T1000 (cell line): ENCODE measurements at regions not wholly inside any gene's neighbourhood (a gene's known extent, or its start where the extent isn't known, plus 50 kb on each side); places are given as distances from the start of the nearest gene placed in this dataset.

ENCODE experiments used
- DNase-seq: peaks from one replicate; lab custom pipeline; 2025; ENCODE audit warnings: mixed read lengths; lab: John Stamatoyannopoulos, UW

- DNase-seq, result no peak
Observed at GRCh38 chr6:18784794-18785193, 397.6 kb downstream of the RNF144B start.

DNA sequence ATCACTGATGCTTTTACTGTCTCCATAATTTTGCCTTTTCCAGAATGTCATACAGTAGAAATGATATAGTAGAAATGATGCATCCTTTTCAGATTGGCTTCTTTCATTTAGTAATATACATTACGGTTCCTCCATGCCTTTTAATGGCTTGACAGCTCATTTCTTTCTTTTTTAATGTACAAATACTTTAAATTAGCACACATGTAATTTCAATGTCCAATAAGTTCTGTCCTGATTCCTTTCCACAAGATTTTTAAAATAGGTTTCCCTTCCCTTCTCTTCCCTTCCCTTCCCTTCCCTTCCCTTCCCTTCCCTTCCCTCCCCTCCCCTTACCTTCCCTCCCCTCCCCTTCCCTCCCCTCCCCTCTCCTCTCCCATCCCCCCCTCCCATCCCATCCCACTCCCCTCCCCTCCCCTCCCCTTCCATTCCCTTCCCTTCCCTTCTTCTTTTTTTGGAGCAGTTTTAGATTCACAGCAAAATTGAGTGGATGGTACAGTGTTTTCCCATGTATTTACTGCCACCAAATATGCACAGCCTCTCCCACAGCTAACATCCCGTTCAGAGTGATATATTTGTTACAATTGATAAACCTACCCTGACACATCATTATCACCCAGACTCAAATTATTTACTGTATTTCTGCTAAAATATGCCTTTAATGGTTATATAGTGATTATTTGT, 398.8 kb downstream of the RNF144B start:
- no peak for DNase-seq

- no peak for DNase-seq
Observed at GRCh38 chr6:18792866-18793265, 405.7 kb downstream of the RNF144B start.

GRCh38 chr6:18795726-18796125, 408.6 kb downstream of the RNF144B start:
- DNase-seq, result no peak

- DNase-seq, result no peak
Observed at GRCh38 chr6:18820725-18821124, 433.6 kb downstream of the RNF144B start.

- DNase-seq, result no peak
Observed at GRCh38 chr6:18823782-18824386, 436.7 kb downstream of the RNF144B start.

- no peak for DNase-seq
Observed at GRCh38 chr6:18829272-18829870, 442.2 kb downstream of the RNF144B start.

- DNase-seq, result no peak
Observed at GRCh38 chr6:18835976-18836375, 448.8 kb downstream of the RNF144B start.

GRCh38 chr6:18837013-18837412, 449.9 kb downstream of the RNF144B start:
- DNase-seq, result no peak

DNA sequence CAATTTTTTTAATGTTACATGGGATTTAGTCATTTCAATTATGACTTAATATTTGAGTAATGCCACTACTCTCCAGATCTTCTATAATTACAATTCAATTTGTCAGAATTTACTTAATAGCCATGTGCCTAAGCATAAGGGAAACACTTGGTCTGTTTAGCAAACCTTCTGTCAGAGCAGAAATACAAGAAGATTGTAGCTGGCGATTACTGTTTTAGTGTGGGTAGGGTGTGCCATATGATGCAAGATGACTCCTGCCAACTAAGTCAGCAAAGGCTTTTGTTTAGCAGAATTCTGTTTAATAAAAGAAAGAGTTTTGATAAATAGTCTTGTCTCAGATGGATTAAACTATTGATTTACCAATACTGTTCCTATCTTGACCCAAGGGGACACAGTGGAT, 455.4 kb downstream of the RNF144B start:
- DNase-seq, result no peak

DNA sequence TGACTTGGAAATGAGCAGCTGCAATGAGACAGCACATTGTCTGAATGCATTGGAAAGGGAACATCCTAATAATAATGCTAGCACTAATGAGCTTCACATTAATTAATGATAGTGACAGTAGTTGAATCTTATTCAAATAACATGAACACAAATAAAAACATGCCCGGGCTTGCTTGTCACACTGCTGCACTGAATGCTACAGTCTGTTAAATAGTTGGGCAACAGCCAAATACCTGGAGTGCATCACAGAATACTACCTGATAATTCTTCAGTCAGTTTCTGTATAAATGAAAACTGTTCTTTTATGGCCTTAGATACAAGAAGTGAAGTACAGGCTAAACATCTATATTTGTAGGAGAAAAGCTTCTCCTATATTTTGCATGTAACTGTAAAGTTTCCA, 458.7 kb downstream of the RNF144B start:
- no peak for DNase-seq

DNA sequence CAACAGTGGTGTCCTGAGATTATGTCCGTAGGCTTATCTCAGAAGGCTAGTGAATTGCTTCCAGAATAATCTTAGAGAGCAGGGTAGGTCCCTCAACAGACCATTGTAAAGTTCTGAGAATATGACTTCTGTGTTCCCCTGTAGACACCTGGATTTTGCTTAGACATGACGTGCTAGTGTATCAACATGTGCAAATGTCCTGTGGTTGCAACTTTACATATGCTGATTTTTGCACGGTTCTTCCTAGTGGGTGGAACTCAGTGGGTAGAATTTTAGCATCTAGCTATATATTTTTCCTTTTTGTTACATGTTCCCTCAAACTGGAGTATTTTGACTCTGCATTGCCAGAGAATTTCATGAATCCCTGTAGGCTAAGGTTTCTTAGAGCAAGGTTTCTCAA, 459.2 kb downstream of the RNF144B start:
- DNase-seq, result no peak

DNA sequence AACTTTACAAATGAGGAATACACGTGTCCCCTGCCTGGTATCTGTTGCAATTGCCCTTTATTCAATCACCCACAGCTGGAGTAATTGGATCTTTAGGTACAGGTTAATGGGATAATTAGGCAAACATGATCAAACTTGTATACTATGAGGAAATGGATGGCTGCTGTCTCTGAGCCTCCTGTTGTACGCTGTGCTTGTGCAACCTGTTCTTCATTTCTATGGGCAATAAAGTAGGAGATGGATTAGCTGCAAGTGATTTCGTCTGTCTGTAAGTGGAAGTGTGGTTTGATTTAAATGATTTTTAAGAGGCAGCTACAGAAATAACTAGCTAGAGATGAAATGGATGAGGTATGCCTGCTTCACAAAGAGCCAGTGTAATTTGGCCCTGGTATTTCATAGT, 474.1 kb downstream of the RNF144B start:
- no peak for DNase-seq

DNA sequence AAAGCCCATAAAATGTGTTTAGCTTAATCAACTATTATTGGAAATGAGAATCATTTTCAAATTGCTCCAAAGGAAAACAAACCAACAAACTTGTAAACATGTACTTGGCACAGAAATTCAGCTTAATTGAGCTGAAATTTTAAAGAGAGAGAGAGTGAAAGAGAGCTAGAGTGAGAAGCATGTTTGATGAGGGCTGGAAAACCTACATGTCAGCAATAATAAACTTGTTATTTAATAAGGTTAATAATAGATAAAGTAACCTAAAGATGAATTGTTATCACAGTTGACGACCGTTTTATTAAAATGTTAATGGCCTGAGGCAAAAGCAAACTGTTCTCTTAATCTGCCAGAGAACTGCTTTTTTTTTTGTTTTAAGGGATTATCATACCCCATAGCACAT, 496.1 kb downstream of the RNF144B start:
- no peak for DNase-seq

DNA sequence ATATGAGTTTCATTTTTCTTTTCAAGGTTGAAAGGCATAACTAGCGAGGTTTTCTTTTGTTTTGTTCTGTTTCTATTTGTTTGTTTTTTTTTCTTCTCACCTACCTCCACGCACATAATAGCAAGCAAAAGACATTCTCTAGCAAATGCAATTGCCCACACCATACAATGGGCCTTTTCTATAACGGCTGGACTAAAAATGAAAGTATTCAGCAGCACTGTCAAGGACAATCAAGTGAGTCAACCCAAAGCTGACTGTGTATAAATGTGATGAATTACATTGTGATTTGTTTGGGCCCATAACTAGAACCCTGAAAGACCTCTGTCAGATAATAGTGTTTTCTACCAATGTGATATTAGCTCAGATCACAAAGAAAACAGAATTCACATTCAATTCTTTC, 496.7 kb downstream of the RNF144B start:
- DNase-seq, result no peak

DNA sequence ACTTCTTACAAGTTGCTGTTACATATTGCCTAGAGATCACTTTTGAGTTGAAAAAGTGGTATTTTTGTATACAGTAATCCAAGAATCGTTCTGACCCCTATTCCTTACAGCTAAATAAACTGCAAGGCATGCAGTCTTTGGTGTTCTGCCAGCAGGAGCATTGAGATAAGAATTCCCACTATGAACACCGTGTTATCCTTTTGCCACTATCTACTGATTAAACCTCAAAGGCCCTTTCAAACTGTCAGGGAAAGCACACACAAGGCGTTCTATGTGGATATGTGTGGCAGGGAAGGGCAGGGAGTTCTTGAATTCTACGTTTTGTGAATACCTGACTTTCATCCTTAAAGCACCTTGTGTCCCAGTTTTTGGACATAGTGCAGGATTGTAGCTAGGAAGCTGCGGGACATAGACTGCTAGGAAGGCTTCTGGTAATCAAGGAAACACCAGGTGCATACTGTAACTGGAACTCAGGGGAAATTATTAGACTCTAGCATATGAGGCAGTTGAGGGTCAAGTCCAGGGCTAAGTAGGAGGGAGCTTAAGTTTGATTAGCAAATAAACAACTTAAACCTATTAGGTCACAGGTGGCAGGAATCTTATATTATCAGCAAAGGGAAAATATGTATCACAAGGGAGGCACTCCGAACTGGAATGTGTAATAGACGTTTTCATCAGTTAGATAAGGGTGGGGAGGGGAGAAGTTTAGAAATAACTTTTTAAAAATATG, 506.6 kb downstream of the RNF144B start:
- no peak for DNase-seq

DNA sequence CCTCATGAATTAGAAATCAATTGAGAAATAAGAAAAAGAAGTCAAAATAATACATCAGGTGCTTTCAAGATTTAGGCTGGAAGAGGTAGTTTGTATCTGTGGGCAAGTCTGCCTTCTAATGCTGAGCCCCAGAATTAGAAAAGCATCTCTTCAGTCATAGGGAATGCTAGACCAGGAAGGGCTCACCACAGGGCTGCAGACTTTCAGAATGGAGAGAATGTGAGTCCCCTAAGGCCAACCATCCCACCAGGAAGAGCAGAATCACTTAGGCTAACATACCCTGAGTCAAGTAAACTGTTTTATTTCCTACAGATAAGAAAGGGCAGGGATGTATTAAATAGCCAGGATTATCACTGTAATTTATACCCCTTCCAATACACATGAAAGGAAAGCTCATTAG, 510.2 kb downstream of the RNF144B start:
- no peak for DNase-seq

DNA sequence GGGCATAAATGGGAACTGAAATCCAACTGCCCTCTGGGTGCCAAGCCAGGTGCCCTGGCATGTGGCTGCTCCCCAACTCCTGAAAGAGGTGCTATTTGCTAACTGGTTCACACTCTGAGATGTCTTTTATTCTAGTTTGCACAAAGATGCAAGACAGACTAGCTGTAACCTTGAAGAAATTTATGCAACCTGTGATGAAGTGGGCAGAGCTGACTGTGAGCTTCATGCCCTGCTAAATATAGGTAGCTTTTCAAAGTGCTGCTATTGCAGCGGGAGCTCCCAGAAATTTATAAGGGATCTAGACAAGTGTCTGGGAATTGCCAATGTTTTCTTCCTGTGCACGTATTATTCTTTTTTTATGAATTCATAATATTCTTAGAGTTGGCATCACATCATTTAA, 517.5 kb downstream of the RNF144B start:
- DNase-seq, result no peak

DNA sequence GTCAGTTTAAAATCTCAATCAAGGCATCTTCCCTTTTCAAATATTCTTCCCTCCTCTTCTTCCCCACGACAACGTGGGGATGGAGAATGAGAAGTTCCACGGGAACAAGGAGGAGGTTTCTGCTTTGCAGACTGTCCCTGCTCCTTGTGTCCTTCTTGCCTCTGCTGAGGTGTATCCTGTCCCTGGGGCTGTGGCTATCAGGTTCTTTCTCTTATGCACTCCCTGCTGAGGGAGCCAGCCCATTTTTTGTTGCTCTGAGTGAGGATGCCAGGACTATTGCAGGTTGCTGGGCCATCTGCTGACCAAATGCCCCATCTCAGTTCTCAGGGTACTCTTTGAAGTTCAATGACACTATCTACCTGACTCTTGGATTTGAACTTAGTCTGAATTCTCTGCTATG, 533.6 kb downstream of the RNF144B start:
- DNase-seq, result no peak

DNA sequence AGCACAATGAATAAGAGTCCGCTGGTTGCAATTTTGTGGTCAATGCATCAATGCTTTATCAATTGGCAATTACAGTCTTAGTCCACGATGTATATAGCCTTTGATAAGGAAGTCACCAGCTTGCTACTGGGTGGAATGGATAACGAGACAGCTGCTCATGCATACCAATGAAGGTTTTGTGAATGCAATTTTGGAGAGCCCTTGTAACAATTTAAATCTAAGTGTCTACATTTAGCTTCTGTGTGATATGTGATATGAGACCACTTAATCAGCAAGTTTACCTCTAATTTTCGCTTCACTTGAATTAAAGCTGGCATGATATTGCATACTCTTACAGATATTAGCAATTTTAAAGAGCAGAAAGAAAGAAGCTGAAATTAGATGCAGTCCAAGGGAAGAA, 543.9 kb downstream of the RNF144B start:
- DNase-seq, result no peak

DNA sequence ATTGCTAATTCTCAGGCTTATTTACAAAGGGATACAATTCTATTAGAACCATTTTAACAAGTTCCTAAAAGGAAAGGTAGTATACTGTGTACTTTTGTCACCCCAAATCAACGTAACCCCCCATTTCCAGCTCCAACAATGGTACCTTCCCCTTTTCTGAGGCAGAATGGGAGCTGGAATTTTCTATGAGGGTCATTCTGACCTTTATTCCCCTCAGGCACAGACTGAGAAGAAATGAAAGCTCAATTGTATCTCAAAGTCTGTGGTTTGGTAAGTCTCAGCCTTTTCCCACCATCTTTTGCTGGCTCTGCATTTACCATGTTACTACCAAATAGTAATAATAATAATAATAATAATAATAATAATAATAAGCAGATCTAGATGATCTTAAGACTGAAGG, 571.0 kb downstream of the RNF144B start:
- DNase-seq, result no peak

DNA sequence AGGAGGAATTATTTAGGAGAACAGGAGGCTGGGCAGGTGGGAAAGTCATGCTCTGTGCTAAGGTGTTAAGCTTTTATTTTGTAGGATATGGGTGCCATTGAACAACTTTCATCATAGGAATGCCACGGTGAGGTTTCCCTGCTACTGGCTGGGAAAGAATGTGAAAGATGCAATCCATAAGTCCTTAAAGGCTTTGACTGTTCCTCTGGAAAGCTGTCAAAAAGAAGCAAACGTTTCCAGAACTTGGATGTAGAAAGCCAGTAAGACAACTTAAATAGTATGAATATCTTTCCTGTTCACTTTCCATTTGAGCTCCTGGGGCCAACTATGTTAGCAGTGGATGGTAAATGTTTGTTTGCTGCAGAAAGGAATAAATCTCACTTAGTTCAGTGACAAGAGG, 574.4 kb downstream of the RNF144B start:
- DNase-seq, result no peak

GRCh38 chr6:18962361-18962905, 575.3 kb downstream of the RNF144B start:
- DNase-seq, result no peak
